SK-N-SH (cell line): ENCODE measurements at regions not wholly inside any gene's neighbourhood (a gene's known extent, or its start where the extent isn't known, plus 50 kb on each side); places are given as distances from the start of the nearest gene placed in this dataset.

Experiments used
- CTCF ChIA-PET: fragments of 300-600, 350-600 bp; formaldehyde crosslinking; extraction: SDS; loops from one replicate; lab custom pipeline; 2021; lab: Yijun Ruan, JAX
- POLR2A ChIA-PET: fragments of 350-600 bp; sonication (Branson Sonifier 250); formaldehyde crosslinking; extraction: SDS; loops from one replicate; lab custom pipeline; 2020; ENCODE audit warnings: antibody characterized with exemption, inconsistent platforms; lab: Yijun Ruan, JAX
- DNase-seq: peaks from one replicate; pipeline ENCODE4 v3.0.0; 2012
- H2AFZ ChIP-seq: fragments of 200-600 bp; sonication (generic); 2 replicates; pipeline ENCODE4 v1.8.1; 2016; ENCODE audit warnings: antibody characterized with exemption, mild to moderate bottlenecking, low read depth
- H3F3A ChIP-seq: fragments of 200-600 bp; sonication (generic); replicated peaks from 2 replicates; pipeline ENCODE3; 2016; ENCODE audit warnings: antibody characterized with exemption, mild to moderate bottlenecking; ENCODE audit not compliant: insufficient read depth
- H3K27ac ChIP-seq, 2 experiments: fragments of 200-500 bp in 1 of 2; fragments of 200-600 bp in 1 of 2; sonication (Bioruptor generic) in 1 of 2; sonication (generic), shearing (Covaris generic) in 1 of 2; 2 replicates each; pipeline versions ENCODE4 v1.5.1 to v1.6.1; 2014 to 2016; ENCODE audit warnings: low read depth in 2 of 2, inconsistent platforms in 1 of 2, low read length in 1 of 2, mild to moderate bottlenecking in 1 of 2, mixed read lengths in 1 of 2
- H3K27me3 ChIP-seq: fragments of 200-600 bp; sonication (generic), shearing (Covaris generic); 2 replicates; pipeline ENCODE4 v1.6.1; 2016; ENCODE audit warnings: mixed run types; ENCODE audit not compliant: insufficient read depth
- H3K36me3 ChIP-seq, 2 experiments: fragments of 200-500 bp in 1 of 2; fragments of 200-600 bp in 1 of 2; sonication (Bioruptor generic) in 1 of 2; sonication (generic) in 1 of 2; replicated peaks in 1 of 2; 2 replicates each; pipeline versions ENCODE3 to v1.5.1; 2014 to 2016; ENCODE audit warnings: low read length in 1 of 2, mild to moderate bottlenecking in 1 of 2; ENCODE audit not compliant: insufficient read depth in 2 of 2, control insufficient read depth in 1 of 2
- H3K4me1 ChIP-seq, 2 experiments: fragments of 200-500 bp in 1 of 2; fragments of 200-600 bp in 1 of 2; sonication (Bioruptor generic) in 1 of 2; sonication (generic), shearing (Covaris generic) in 1 of 2; 2 replicates each; pipeline versions ENCODE4 v1.5.1 to v1.6.1; 2014 to 2016; ENCODE audit warnings: low read depth in 1 of 2, low read length in 1 of 2, mixed run types in 1 of 2; ENCODE audit not compliant: insufficient read depth in 2 of 2, control insufficient read depth in 1 of 2
- H3K4me2 ChIP-seq: fragments of 200-600 bp; sonication (generic), shearing (Covaris generic); 2 replicates; pipeline ENCODE4 v1.6.1; 2017; ENCODE audit warnings: mixed run types
- H3K4me3 ChIP-seq, 2 experiments: fragments of 200-500 bp in 1 of 2; fragments of 200-600 bp in 1 of 2; sonication (Bioruptor generic) in 1 of 2; sonication (generic), shearing (Covaris generic) in 1 of 2; 2 replicates each; pipeline versions ENCODE4 v1.5.1 to v1.8.1; 2014 to 2016; ENCODE audit warnings: low read depth in 2 of 2, inconsistent platforms in 1 of 2, low read length in 1 of 2, mild to moderate bottlenecking in 1 of 2, mixed read lengths in 1 of 2, moderate library complexity in 1 of 2
- H3K79me2 ChIP-seq: fragments of 200-600 bp; sonication (generic); 2 replicates; pipeline ENCODE4 v1.8.1; 2017; ENCODE audit warnings: mild to moderate bottlenecking; ENCODE audit not compliant: insufficient read depth
- H3K9ac ChIP-seq: fragments of 200-600 bp; sonication (generic); 2 replicates; pipeline ENCODE4 v1.6.1; 2017; ENCODE audit warnings: mixed run types
- H3K9me2 ChIP-seq: fragments of 200-600 bp; sonication (generic); 2 replicates; pipeline ENCODE4 v1.6.1; 2017; ENCODE audit warnings: mixed run types
- H3K9me3 ChIP-seq: fragments of 200-600 bp; sonication (generic); 2 replicates; pipeline ENCODE4 v1.6.1; 2017; ENCODE audit warnings: mixed run types, mild to moderate bottlenecking, moderate library complexity
- H4K20me1 ChIP-seq: fragments of 200-600 bp; sonication (generic); 2 replicates; pipeline ENCODE4 v1.6.1; 2017; ENCODE audit warnings: mild to moderate bottlenecking, mixed run types; ENCODE audit not compliant: insufficient read depth
- CHD2 ChIP-seq: fragments of 150-350 bp; IDR thresholded peaks from 2 replicates; pipeline ENCODE4 v1.6.1; 2018; ENCODE audit warnings: low read length; ENCODE audit not compliant: partially characterized antibody
- ELF1 ChIP-seq: IDR thresholded peaks from 2 replicates; pipeline ENCODE4 v1.4.0; 2012
- EP300 ChIP-seq, 2 experiments: IDR thresholded peaks; 2 replicates each; pipeline versions ENCODE4 v1.4.0 to v1.6.1; 2012; ENCODE audit warnings: borderline replicate concordance in 1 of 2, low read depth in 1 of 2, low read length in 1 of 2
- EZH2phosphoT487 ChIP-seq: fragments of 200-600 bp; sonication (generic); IDR thresholded peaks from 2 replicates; pipeline ENCODE4 v1.6.1; 2017; ENCODE audit warnings: low read depth, mixed run types, mild to moderate bottlenecking, antibody characterized with exemption, moderate library complexity, borderline replicate concordance
- FOSL2 ChIP-seq: IDR thresholded peaks from 2 replicates; pipeline ENCODE4 v1.4.0; 2012; ENCODE audit warnings: low read depth, mild to moderate bottlenecking, moderate library complexity, borderline replicate concordance
- GABPA ChIP-seq: IDR thresholded peaks from 2 replicates; pipeline ENCODE4 v1.4.0; 2012; ENCODE audit warnings: low read depth, mild to moderate bottlenecking
- GATA2 ChIP-seq: sonication (generic); formaldehyde crosslinking; IDR thresholded peaks from 2 replicates; pipeline ENCODE4 v1.5.0; 2020; ENCODE audit warnings: mild to moderate bottlenecking, missing genetic modification reagents
- JUND ChIP-seq: IDR thresholded peaks from 2 replicates; pipeline ENCODE4 v1.4.0; 2012
- MXI1 ChIP-seq: IDR thresholded peaks from 2 replicates; pipeline ENCODE4 v1.6.1; 2012; ENCODE audit warnings: mild to moderate bottlenecking, low read depth, low read length, improper control_type of control experiment
- NRF1 ChIP-seq: IDR thresholded peaks from 2 replicates; pipeline ENCODE4 v1.6.1; 2012; ENCODE audit warnings: low read depth, mild to moderate bottlenecking, low read length
- POLR2AphosphoS5 ChIP-seq: IDR thresholded peaks from 2 replicates; pipeline ENCODE4 v1.6.1; 2012; ENCODE audit warnings: low read depth, low read length
- RAD21 ChIP-seq: IDR thresholded peaks from 2 replicates; pipeline ENCODE4 v1.6.1; 2012; ENCODE audit warnings: mild to moderate bottlenecking, low read length
- SIN3A ChIP-seq: IDR thresholded peaks from 2 replicates; pipeline ENCODE4 v1.6.1; 2012; ENCODE audit warnings: low read depth, mild to moderate bottlenecking, low read length, moderate library complexity, borderline replicate concordance
- SMC3 ChIP-seq: IDR thresholded peaks from 2 replicates; pipeline ENCODE4 v1.6.1; 2012; ENCODE audit warnings: low read depth, low read length, improper control_type of control experiment
- TAF1 ChIP-seq: IDR thresholded peaks from 2 replicates; pipeline ENCODE4 v1.6.1; 2012; ENCODE audit warnings: low read depth, mild to moderate bottlenecking, low read length, moderate library complexity, borderline replicate concordance
- YY1 ChIP-seq: IDR thresholded peaks from 2 replicates; pipeline ENCODE4 v1.4.0; 2012; ENCODE audit warnings: low read depth, mild to moderate bottlenecking
- WGBS: methylation state at CpG from one replicate; pipeline ENCODE4 v1.1.6; 2017; ENCODE audit warnings: low lambda C conversion rate; 5-methylcytosine and 5-hydroxymethylcytosine counted together
- TF ChIP-seq, protein P1 (sequence below): IDR thresholded peaks from 2 replicates; pipeline ENCODE4 v1.4.0; 2012; ENCODE audit warnings: low read depth, borderline replicate concordance

GRCh38 chr16:5604770-5605169 lies 507.2 kb upstream of the EEF2KMT start:
- H3K9me3 ChIP-seq = no peaks in the 10 kb centered on the region
- H2AFZ ChIP-seq = no peak overlapping the region
- TF ChIP-seq TAF1 (no peak), EZH2phosphoT487 (no peak), SMC3 (peak; percentile 56; the same call in 1 of the 2 replicates), GABPA (no peak), GATA2 (CRISPR knock-in tag) (peak; percentile 41; the same call in 1 of the 2 replicates), CHD2 (no peak), JUND (no peak), ELF1 (no peak), NRF1 (no peak), FOSL2 (no peak), YY1 (no peak), POLR2AphosphoS5 (no peak), RAD21 (peak; percentile 86)
- TF ChIP-seq, protein P1, sequence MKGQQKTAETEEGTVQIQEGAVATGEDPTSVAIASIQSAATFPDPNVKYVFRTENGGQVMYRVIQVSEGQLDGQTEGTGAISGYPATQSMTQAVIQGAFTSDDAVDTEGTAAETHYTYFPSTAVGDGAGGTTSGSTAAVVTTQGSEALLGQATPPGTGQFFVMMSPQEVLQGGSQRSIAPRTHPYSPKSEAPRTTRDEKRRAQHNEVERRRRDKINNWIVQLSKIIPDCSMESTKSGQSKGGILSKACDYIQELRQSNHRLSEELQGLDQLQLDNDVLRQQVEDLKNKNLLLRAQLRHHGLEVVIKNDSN = no peak
- TF ChIP-seq, all 33 proteins: peak for 3
- DNase-seq = peak; percentile 53
- H3F3A ChIP-seq = no peaks in the 10 kb centered on the region
- no peaks in the 10 kb centered on the region for H3K9me2 ChIP-seq
- H3K79me2 ChIP-seq = no peaks in the 10 kb centered on the region
- H3K4me2 ChIP-seq = no peak overlapping the region
- no peaks in the 10 kb centered on the region for H3K36me3 ChIP-seq
- no peak overlapping the region for H3K9ac ChIP-seq
- no peaks in the 10 kb centered on the region for H4K20me1 ChIP-seq
- 47% methylated on average over 8 of the region's 8 CpGs for WGBS
- H3K27ac ChIP-seq = peak overlapping the region in 1 of 2 experiments; percentile 99; a peak in 2 of 4 replicates
- H3K4me3 ChIP-seq = no peak overlapping the region
- peaks cover 0 to 58% of the 10 kb centered on the region in 2 experiments; a peak in 2 of 4 replicates for H3K4me1 ChIP-seq
- POLR2A ChIA-PET = interaction anchor here (1.0 kb wide), 1 partner anchor 100 kb away, joined by 5 read pairs; no protein-coding TSS in a partner anchor
- H3K27me3 ChIP-seq = no peaks in the 10 kb centered on the region
- CTCF ChIA-PET = interaction anchor here (0.7 to 1.0 kb wide), 2 partner anchors 9 to 102 kb away, joined by 3 to 5 read pairs; no protein-coding TSS in a partner anchor

DNA sequence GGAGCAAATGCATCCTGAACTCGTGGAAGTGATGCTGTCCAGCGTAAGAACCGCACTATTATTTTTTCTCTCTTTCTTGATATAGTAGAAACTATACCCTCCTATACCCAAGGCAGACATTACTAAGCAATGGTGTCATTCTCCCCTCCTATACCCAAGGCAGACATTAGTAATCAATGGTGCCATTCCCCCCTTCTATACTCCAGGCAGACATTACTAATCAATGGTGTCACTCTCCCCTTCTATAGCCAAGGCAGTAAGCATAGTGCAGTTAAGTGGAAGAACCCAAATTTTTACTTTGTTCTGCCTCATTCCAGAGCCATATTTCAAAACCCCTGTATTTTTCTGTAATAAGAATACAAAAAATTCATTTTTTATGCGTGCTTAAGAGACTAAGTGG lies 506.2 kb upstream of the EEF2KMT start:
- no peaks in the 10 kb centered on the region for H3K9me3 ChIP-seq
- no peaks in the 10 kb centered on the region for H3K27me3 ChIP-seq
- no peak overlapping the region for H3K4me3 ChIP-seq
- WGBS = 41% methylated on average over 4 of the region's 4 CpGs
- no peaks in the 10 kb centered on the region for H3F3A ChIP-seq
- no peak overlapping the region for H3K9ac ChIP-seq
- H3K36me3 ChIP-seq = no peaks in the 10 kb centered on the region
- H4K20me1 ChIP-seq = no peaks in the 10 kb centered on the region
- TF ChIP-seq GABPA (no peak), GATA2 (CRISPR knock-in tag) (no peak), EP300 (IDR thresholded peaks at IDR 0.05; ENCODE audit: borderline replicate concordance in 1 of 2, low read depth in 1 of 2, low read length in 1 of 2) (no peak), SIN3A (no peak), JUND (no peak), YY1 (no peak), CHD2 (no peak), MXI1 (no peak)
- TF ChIP-seq, protein P1 = no peak
- peaks cover 0 to 53% of the 10 kb centered on the region in 2 experiments; a peak in 2 of 4 replicates for H3K4me1 ChIP-seq
- ChIA-PET CTCF (interaction anchor here (0.6 to 2.0 kb wide), 11 partner anchors 8 to 114 kb away, joined by 3 to 14 read pairs (median 4); no protein-coding TSS in a partner anchor), POLR2A (interaction anchor here (1.0 kb wide), 1 partner anchor 99 kb away, joined by 5 read pairs; no protein-coding TSS in a partner anchor)
- H3K79me2 ChIP-seq = no peaks in the 10 kb centered on the region
- no peak overlapping the region for H2AFZ ChIP-seq
- no peak for DNase-seq
- H3K27ac ChIP-seq = peak overlapping the region in 1 of 2 experiments; percentile 99; a peak in 2 of 4 replicates
- H3K9me2 ChIP-seq = no peaks in the 10 kb centered on the region
- no peak overlapping the region for H3K4me2 ChIP-seq
